H9 (cell line): ENCODE measurements at regions not wholly inside any gene's neighbourhood (a gene's known extent, or its start where the extent isn't known, plus 50 kb on each side); places are given as distances from the start of the nearest gene placed in this dataset.
A peak's percentile ranks its signal among the peaks of the same experiment; 100 is the strongest.

ENCODE experiments used
- DNase-seq: peaks from one replicate; pipeline ENCODE4 v3.0.0-alpha.2; 2017
- H2AFZ ChIP-seq: one replicate; pipeline ENCODE4 v1.6.1; 2013; ENCODE audit warnings: mild to moderate bottlenecking, low read length, control low read depth, moderate library complexity
- H2AK5ac ChIP-seq: 2 replicates; pipeline ENCODE4 v1.6.1; 2013; ENCODE audit warnings: low read length, control low read depth, mixed read lengths; ENCODE audit not compliant: insufficient read length
- H2BK120ac ChIP-seq: one replicate; pipeline ENCODE4 v1.6.1; 2013; ENCODE audit warnings: low read depth, mild to moderate bottlenecking, low read length, control low read depth, inconsistent platforms; ENCODE audit not compliant: poor library complexity, severe bottlenecking
- H2BK12ac ChIP-seq: 2 replicates; pipeline ENCODE4 v1.6.1; 2013; ENCODE audit warnings: low read length, control low read depth, mixed read lengths, low read depth; ENCODE audit not compliant: insufficient read length
- H2BK15ac ChIP-seq: 2 replicates; pipeline ENCODE4 v1.6.1; 2013; ENCODE audit warnings: low read depth, low read length, control low read depth
- H2BK20ac ChIP-seq: one replicate; pipeline ENCODE4 v1.6.1; 2013; ENCODE audit warnings: low read depth, mild to moderate bottlenecking, low read length, control low read depth, inconsistent platforms; ENCODE audit not compliant: poor library complexity, severe bottlenecking
- H2BK5ac ChIP-seq: 2 replicates; pipeline ENCODE4 v1.6.1; 2013; ENCODE audit warnings: low read length, control low read depth, mixed read lengths; ENCODE audit not compliant: insufficient read length
- H3K14ac ChIP-seq: 2 replicates; pipeline ENCODE4 v1.6.1; 2013; ENCODE audit warnings: low read length, control low read depth; ENCODE audit not compliant: insufficient read depth
- H3K18ac ChIP-seq: 2 replicates; pipeline ENCODE4 v1.6.1; 2013; ENCODE audit warnings: low read depth, mild to moderate bottlenecking, mixed read lengths, low read length, control low read depth; ENCODE audit not compliant: insufficient read length
- H3K23ac ChIP-seq: 2 replicates; pipeline ENCODE4 v1.6.1; 2013; ENCODE audit warnings: low read length, control low read depth, mixed read lengths, low read depth; ENCODE audit not compliant: insufficient read length
- H3K23me2 ChIP-seq: 2 replicates; pipeline ENCODE4 v1.6.1; 2013; ENCODE audit warnings: low read depth, mild to moderate bottlenecking, mixed read lengths, low read length, control low read depth; ENCODE audit not compliant: insufficient read length, poor library complexity, severe bottlenecking
- H3K27ac ChIP-seq: 2 replicates; pipeline ENCODE4 v1.5.1; 2013; ENCODE audit warnings: low read length, control low read depth, mixed read lengths, low read depth; ENCODE audit not compliant: insufficient read length
- H3K27me3 ChIP-seq: 2 replicates; pipeline ENCODE4 v1.6.1; 2013; ENCODE audit warnings: low read length, control low read depth, inconsistent platforms; ENCODE audit not compliant: insufficient read depth
- H3K4ac ChIP-seq: 2 replicates; pipeline ENCODE4 v1.6.1; 2013; ENCODE audit warnings: low read depth, mild to moderate bottlenecking, control low read depth, inconsistent platforms, low read length, moderate library complexity
- H3K4me1 ChIP-seq: 2 replicates; pipeline ENCODE4 v1.6.1; 2013; ENCODE audit warnings: low read length, control low read depth, inconsistent platforms; ENCODE audit not compliant: insufficient read depth
- H3K4me2 ChIP-seq: 2 replicates; pipeline ENCODE4 v1.6.1; 2013; ENCODE audit warnings: low read length, control low read depth, mixed read lengths; ENCODE audit not compliant: insufficient read length, insufficient read depth
- H3K56ac ChIP-seq: 2 replicates; pipeline ENCODE4 v1.6.1; 2013; ENCODE audit warnings: low read depth, mild to moderate bottlenecking, mixed read lengths, low read length, control low read depth; ENCODE audit not compliant: insufficient read length
- H3K79me1 ChIP-seq: 2 replicates; pipeline ENCODE4 v1.6.1; 2013; ENCODE audit warnings: low read depth, mild to moderate bottlenecking, moderate library complexity, low read length, control low read depth, inconsistent platforms; ENCODE audit not compliant: insufficient read depth, poor library complexity, severe bottlenecking
- H3K79me2 ChIP-seq: 2 replicates; pipeline ENCODE4 v1.6.1; 2013; ENCODE audit warnings: low read length, control low read depth, inconsistent platforms; ENCODE audit not compliant: insufficient read depth
- H3K9ac ChIP-seq: 2 replicates; pipeline ENCODE4 v1.6.1; 2013; ENCODE audit warnings: low read length, control low read depth, mixed read lengths; ENCODE audit not compliant: insufficient read length; ENCODE audit errors: extremely low read depth
- H3K9me3 ChIP-seq: one replicate; pipeline ENCODE4 v1.6.1; 2013; ENCODE audit warnings: low read depth, low read length, inconsistent platforms; ENCODE audit not compliant: control insufficient read depth
- H3T11ph ChIP-seq: one replicate; pipeline ENCODE4 v1.6.1; 2013; ENCODE audit warnings: mild to moderate bottlenecking, low read length, control low read depth, inconsistent platforms
- H4K20me1 ChIP-seq: one replicate; pipeline ENCODE4 v1.6.1; 2013; ENCODE audit not compliant: control insufficient read depth, insufficient read length, insufficient read depth
- H4K5ac ChIP-seq: 2 replicates; pipeline ENCODE4 v1.6.1; 2013; ENCODE audit warnings: low read depth, mild to moderate bottlenecking, mixed read lengths, low read length, control low read depth; ENCODE audit not compliant: insufficient read length
- H4K8ac ChIP-seq: replicated peaks from 2 replicates; pipeline ENCODE4 v1.6.1; 2013; ENCODE audit warnings: low read length, control low read depth, mixed read lengths, low read depth; ENCODE audit not compliant: insufficient read length
- H4K91ac ChIP-seq: 2 replicates; pipeline ENCODE4 v1.6.1; 2013; ENCODE audit warnings: low read depth, mild to moderate bottlenecking, moderate library complexity, mixed read lengths, low read length, control low read depth; ENCODE audit not compliant: insufficient read length
- H3K27ac Mint-ChIP-seq, 3 experiments: 2 replicates in 2 of 3; 3 replicates in 1 of 3; pipeline ENCODE4 v1.8.0; 2020 to 2021; ENCODE audit warnings: mixed read lengths in 3 of 3, mild to moderate bottlenecking in 1 of 3, moderate library complexity in 1 of 3
- H3K27me3 Mint-ChIP-seq: 2 replicates; pipeline ENCODE4 v1.8.0; 2021; ENCODE audit warnings: low read depth, mild to moderate bottlenecking, moderate library complexity, mixed read lengths
- H3K36me3 Mint-ChIP-seq, 3 experiments: 2 replicates in 2 of 3; 3 replicates in 1 of 3; pipeline ENCODE4 v1.8.0; 2020 to 2021; ENCODE audit warnings: low read depth in 3 of 3, mixed read lengths in 3 of 3; ENCODE audit not compliant: insufficient read depth in 1 of 3
- H3K4me1 Mint-ChIP-seq, 2 experiments: 2 replicates each; pipeline ENCODE4 v1.8.0; 2020; ENCODE audit warnings: mixed read lengths in 2 of 2
- H3K4me3 Mint-ChIP-seq, 2 experiments: 2 replicates in 1 of 2; 3 replicates in 1 of 2; pipeline ENCODE4 v1.8.0; 2020 to 2021; ENCODE audit warnings: mild to moderate bottlenecking in 2 of 2, mixed read lengths in 2 of 2, moderate library complexity in 1 of 2
- H3K9me3 Mint-ChIP-seq, 2 experiments: 2 replicates in 1 of 2; 3 replicates in 1 of 2; pipeline ENCODE4 v1.8.0; 2020; ENCODE audit warnings: mild to moderate bottlenecking in 2 of 2, mixed read lengths in 2 of 2, moderate library complexity in 1 of 2
- WGBS: extraction: QIAGEN DNeasy Blood & Tissue Kit; methylation state at CpG from one replicate; pipeline ENCODE4 v1.1.7; 2013; ENCODE audit warnings: missing lambda C conversion rate, low lambda C conversion rate, mixed read lengths; ENCODE audit not compliant: insufficient read length; ENCODE audit errors: extremely low coverage; 5-methylcytosine and 5-hydroxymethylcytosine counted together
- TF ChIP-seq, protein P1 (sequence below): fragments of 200-600 bp; sonication (generic); conservative IDR thresholded peaks from 3 replicates; pipeline ENCODE4 v1.8.0; 2021; ENCODE audit warnings: antibody characterized with exemption, mild to moderate bottlenecking

GRCh38 chr15:31799319-31799714 lies 231.0 kb upstream of the CHRNA7 start:
- Histone ChIP-seq H3K23ac (no peak overlapping the region), H3K4ac (no peak overlapping the region), H3K56ac (no peak overlapping the region), H3K79me1 (no peaks in the 10 kb centered on the region), H2AFZ (no peak overlapping the region), H2AK5ac (no peak overlapping the region), H4K8ac (no peak overlapping the region), H2BK12ac (no peak overlapping the region), H3K23me2 (no peaks in the 10 kb centered on the region), H2BK20ac (no peak overlapping the region), H4K5ac (no peak overlapping the region), H2BK15ac (no peak overlapping the region), H2BK120ac (no peak overlapping the region), H3K27me3 (no peaks in the 10 kb centered on the region), H4K20me1 (no peaks in the 10 kb centered on the region), H2BK5ac (no peak overlapping the region), H3K4me1 (no peaks in the 10 kb centered on the region), H3K4me2 (no peak overlapping the region), H3K9ac (no peak overlapping the region), H3K9me3 (no peaks in the 10 kb centered on the region), H3K14ac (no peak overlapping the region), H3K18ac (no peak overlapping the region), H4K91ac (no peak overlapping the region), H3K27ac (no peak overlapping the region), H3K79me2 (no peaks in the 10 kb centered on the region), H3T11ph (no peak overlapping the region)
- Mint-ChIP-seq H3K27ac (peak overlapping the region in 1 of 3 experiments; percentile 93; a peak in 1 of 7 replicates), H3K36me3 (no peaks in the 10 kb centered on the region), H3K4me1 (peaks cover 11% of the 10 kb centered on the region in 2 experiments), H3K27me3 (no peaks in the 10 kb centered on the region), H3K4me3 (no peak overlapping the region), H3K9me3 (no peaks in the 10 kb centered on the region)
- DNase-seq, result no peak
- WGBS, result no CpG with 5 or more reads among the region's 1 CpG
- TF ChIP-seq, protein P1, sequence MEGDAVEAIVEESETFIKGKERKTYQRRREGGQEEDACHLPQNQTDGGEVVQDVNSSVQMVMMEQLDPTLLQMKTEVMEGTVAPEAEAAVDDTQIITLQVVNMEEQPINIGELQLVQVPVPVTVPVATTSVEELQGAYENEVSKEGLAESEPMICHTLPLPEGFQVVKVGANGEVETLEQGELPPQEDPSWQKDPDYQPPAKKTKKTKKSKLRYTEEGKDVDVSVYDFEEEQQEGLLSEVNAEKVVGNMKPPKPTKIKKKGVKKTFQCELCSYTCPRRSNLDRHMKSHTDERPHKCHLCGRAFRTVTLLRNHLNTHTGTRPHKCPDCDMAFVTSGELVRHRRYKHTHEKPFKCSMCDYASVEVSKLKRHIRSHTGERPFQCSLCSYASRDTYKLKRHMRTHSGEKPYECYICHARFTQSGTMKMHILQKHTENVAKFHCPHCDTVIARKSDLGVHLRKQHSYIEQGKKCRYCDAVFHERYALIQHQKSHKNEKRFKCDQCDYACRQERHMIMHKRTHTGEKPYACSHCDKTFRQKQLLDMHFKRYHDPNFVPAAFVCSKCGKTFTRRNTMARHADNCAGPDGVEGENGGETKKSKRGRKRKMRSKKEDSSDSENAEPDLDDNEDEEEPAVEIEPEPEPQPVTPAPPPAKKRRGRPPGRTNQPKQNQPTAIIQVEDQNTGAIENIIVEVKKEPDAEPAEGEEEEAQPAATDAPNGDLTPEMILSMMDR, result no peak
